Esophagus squamous epithelium (tissue), 4 donors: ENCODE measurements at regions not wholly inside any gene's neighbourhood (a gene's known extent, or its start where the extent isn't known, plus 50 kb on each side); places are given as distances from the start of the nearest gene placed in this dataset.

Experiments used
- CTCF ChIP-seq, 6 experiments: fragments of 450-650 bp in 4 of 6; fragments of 200-600 bp in 2 of 6; sonication (generic) in 2 of 6; IDR thresholded peaks; one replicate each; pipeline ENCODE4 v1.5.1; 2016 to 2019; ENCODE audit warnings: antibody characterized with exemption in 6 of 6, mild to moderate bottlenecking in 4 of 6, moderate library complexity in 4 of 6
- POLR2A ChIP-seq, 4 donors: fragments of 450-650 bp; IDR thresholded peaks; one replicate each; pipeline ENCODE4 v1.6.1; 2017; ENCODE audit warnings: antibody characterized with exemption in 4 of 4, mild to moderate bottlenecking in 4 of 4, moderate library complexity in 3 of 4

- TF ChIP-seq POLR2A (IDR thresholded peaks at IDR 0.05), result no peak
- no peak for TF ChIP-seq CTCF (IDR thresholded peaks at IDR 0.05)
Measured at GRCh38 chr5:98605426-98605825, 168.0 kb upstream of the RGMB start.
